ENCODE measurements at regions not wholly inside any gene's neighbourhood (a gene's known extent, or its start where the extent isn't known, plus 50 kb on each side); places are given as distances from the start of the nearest gene placed in this dataset.

DNA sequence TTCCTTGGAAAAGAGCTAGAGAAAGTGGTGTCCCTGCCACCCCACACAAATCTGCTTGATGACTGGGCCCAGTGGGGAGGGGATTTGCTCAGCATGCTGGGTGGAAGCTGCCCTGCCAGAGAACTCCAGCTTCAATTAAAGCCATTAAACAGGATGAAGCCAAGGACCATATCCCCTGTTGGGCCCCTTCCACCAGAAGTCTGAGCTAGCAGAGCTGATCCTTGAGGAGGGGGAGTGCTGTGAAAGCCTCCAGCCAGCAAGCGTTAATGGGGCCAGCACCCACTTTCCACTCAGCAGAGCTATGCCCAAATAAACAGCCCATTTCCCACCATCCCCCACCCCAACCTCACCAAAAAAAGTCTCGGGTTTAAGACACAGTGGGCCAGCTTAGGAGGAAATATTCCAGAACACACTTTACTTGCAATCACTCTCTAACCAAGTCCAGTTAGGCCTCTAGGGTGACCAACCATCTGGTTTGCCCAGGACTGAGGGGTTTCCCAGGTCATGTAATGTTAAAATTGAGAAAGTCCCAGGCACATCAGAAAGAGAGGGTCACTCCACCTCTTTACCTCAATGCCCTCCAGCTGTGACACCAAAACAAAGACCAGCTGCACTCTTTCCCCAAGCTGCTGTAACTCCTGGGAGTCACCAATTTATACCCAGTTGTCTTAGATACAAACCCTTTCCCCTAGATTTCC, 132.3 kb downstream of the FOXI3 start:
- ATAC-seq (ENCODE audit: low read depth) (no peak), DNase-seq (ENCODE audit: low spot score in 2 of 2) (no peak)
- no peak overlapping the region for H3K4me3 Mint-ChIP-seq
- no peaks in the 10 kb centered on the region for H3K36me3 Mint-ChIP-seq
- no peak overlapping the region for H3K27ac Mint-ChIP-seq
- H3K27me3 Mint-ChIP-seq, result peaks cover 12% of the 10 kb centered on the region
- peaks cover 1% of the 10 kb centered on the region for H3K9me3 Mint-ChIP-seq
- no peaks in the 10 kb centered on the region for H3K4me1 Mint-ChIP-seq

DNA sequence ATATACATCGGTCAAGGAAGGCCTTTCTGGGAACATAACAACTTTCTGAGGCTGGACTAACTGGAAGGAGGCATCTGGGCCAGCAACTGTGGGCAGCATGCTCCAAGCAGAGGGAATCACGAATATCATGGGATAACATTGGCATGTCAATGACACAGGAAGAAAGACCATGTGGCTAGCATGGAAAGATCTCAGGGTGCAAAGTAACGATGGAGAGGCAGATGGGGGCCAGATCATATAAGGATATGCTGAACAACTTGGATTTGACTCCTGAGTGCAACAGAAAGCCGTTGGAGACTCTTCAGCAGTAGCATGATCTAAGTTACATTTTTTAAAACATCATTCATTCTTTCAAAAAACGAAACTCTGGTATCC, 133.6 kb downstream of the FOXI3 start:
- ATAC-seq (ENCODE audit: low read depth), result no peak
- no peaks in the 10 kb centered on the region for H3K4me1 Mint-ChIP-seq
- H3K27ac Mint-ChIP-seq, result no peak overlapping the region
- H3K36me3 Mint-ChIP-seq, result no peaks in the 10 kb centered on the region
- peaks cover 1% of the 10 kb centered on the region for H3K9me3 Mint-ChIP-seq
- no peak for DNase-seq (ENCODE audit: low spot score in 2 of 2)
- peaks cover 10% of the 10 kb centered on the region for H3K27me3 Mint-ChIP-seq
- no peak overlapping the region for H3K4me3 Mint-ChIP-seq

DNA sequence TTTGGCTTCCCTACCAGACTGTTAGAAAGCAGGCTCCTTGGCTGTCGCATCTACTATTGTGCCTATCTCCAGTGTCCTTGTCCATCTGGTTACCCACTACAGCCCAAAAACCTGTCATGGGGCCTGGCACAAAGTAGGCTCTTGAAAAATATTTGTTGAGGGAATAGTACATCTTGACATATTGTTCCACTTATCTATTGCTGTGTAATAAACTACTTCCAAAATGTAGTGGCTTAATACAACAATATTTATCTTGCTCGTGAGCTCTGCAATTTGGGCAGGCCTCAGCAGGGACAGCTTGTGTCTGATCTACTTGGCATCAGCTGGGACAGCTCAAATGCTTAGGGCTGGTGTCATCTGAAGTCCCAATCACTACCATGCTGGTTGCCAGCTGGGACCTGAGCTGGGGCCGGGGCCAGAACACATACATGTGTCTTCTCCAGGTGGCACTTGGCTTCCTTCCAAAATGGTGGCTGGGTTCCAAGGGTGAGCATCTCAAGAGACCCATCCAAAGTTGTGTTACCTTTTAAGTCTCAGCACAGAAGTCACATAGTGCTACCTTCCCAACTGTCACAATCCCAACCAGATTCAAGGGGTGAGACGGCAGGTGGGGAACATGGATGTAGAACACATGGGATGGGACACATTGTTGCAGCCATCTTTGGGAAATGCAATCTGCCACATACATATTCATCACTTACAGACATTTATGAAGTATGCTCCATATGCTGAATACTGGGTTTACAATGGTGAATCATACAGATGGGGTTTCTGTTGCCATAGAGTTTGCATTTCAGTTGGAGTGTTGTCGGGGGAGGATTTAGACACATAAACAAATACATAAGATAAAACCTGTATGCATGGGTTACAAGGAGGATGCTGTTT, 134.2 kb downstream of the FOXI3 start:
- Mint-ChIP-seq H3K4me3 (no peak overlapping the region), H3K4me1 (no peaks in the 10 kb centered on the region), H3K27ac (no peak overlapping the region), H3K27me3 (peaks cover 10% of the 10 kb centered on the region), H3K9me3 (peaks cover 1% of the 10 kb centered on the region), H3K36me3 (no peaks in the 10 kb centered on the region)
- DNase-seq (ENCODE audit: low spot score in 2 of 2), result no peak
- no peak for ATAC-seq (ENCODE audit: low read depth)

DNA sequence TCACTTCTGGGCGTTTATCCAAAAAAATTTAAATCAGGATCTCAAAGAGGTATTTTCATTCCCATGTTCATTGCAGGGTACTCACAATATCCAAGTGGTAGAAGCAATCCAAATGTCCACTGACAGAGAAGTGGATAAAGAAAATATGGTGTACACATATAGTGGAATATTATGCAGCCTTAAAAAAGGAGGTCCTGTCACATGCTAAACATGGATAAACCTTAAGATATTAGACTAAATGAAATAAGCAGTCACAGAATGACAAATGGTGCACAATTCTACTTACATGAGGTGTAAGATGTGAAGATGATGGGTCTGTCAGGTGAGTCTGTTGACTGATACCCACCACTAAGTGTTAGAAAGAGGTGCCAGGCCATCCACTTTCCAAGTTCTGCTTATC, 140.6 kb downstream of the THNSL2 start:
- Mint-ChIP-seq H3K36me3 (peaks cover 3% of the 10 kb centered on the region), H3K27ac (no peak overlapping the region), H3K9me3 (peaks cover 3% of the 10 kb centered on the region), H3K4me1 (no peaks in the 10 kb centered on the region), H3K27me3 (peaks cover 6% of the 10 kb centered on the region), H3K4me3 (no peak overlapping the region)
- no peak for DNase-seq (ENCODE audit: low spot score in 2 of 2)
- no peak for ATAC-seq (ENCODE audit: low read depth)

DNA sequence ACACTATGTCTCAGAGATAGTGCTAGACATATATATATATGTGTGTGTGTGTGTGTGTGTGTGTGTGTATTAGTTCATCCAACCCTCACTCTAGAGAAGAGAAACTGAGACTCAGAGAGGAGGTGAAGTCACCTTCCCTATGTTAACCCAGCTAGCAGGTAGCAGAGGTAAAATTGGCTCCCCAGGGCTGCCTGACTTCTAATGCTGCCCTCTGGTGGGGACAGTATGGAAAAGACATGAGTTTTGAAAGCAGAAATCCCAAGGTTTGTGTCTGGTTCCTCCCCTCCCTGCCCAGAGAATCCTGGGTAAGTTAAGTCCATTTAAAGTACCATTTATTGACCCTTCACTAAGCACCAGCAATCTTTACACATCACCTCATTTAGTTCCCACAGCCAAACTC, 137.7 kb downstream of the THNSL2 start:
- no peak overlapping the region for H3K27ac Mint-ChIP-seq

DNA sequence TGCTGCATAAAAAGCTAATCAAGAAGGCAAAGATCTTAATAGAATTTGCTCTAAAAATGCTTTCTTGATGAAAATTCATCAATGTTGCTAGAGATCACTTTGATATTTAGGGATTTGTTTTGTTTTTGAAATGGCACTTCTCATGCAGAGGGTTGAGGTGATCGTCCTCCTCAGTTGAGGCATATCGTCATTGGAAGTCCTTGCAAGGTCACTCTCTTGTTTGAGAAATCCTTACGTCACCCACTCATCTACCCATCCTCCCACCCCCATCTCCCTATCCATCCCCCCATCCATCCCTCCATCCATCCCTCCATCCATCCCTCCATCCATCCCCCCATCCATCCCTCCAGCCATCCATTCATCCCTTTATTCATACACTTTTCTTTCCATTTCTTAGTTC, 133.7 kb downstream of the THNSL2 start:
- no peak overlapping the region for H3K4me3 Mint-ChIP-seq
- H3K27me3 Mint-ChIP-seq, result peaks cover 13% of the 10 kb centered on the region
- peaks cover 1% of the 10 kb centered on the region for H3K9me3 Mint-ChIP-seq
- H3K36me3 Mint-ChIP-seq, result peaks cover 2% of the 10 kb centered on the region
- no peak for DNase-seq (ENCODE audit: low spot score in 2 of 2)
- H3K27ac Mint-ChIP-seq, result no peak overlapping the region
- ATAC-seq (ENCODE audit: low read depth), result no peak
- H3K4me1 Mint-ChIP-seq, result no peaks in the 10 kb centered on the region

More for the DNA sequence above, 137.7 kb downstream of the THNSL2 start:
- H3K4me1 Mint-ChIP-seq, result no peaks in the 10 kb centered on the region
- H3K9me3 Mint-ChIP-seq, result peaks cover 5% of the 10 kb centered on the region
- no peak for ATAC-seq (ENCODE audit: low read depth)
- DNase-seq (ENCODE audit: low spot score in 2 of 2), result peak in 1 of 2 donors; percentile 1
- H3K27me3 Mint-ChIP-seq, result peaks cover 16% of the 10 kb centered on the region
- no peak overlapping the region for H3K4me3 Mint-ChIP-seq
- peaks cover 3% of the 10 kb centered on the region for H3K36me3 Mint-ChIP-seq

DNA sequence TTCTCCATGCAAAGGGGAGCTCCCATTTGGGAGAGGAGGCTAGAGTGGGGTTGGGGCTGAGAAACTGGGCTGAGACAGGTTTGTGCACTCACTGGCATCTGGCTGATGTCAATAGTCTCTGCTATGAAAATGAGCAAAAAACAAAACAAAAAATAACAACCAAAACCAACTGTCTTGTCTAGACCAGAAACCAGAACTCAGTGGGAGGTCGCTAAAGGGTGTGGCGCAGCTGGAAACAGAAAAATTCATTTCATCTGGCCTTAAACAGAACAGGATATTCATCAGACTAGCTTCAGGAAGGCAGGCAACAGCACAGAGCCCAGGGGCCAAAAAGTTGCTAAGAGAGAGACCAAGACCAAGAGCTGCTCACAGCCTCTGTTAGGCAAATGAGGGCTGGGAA, 126.1 kb downstream of the THNSL2 start:
- Mint-ChIP-seq H3K9me3 (peaks cover 1% of the 10 kb centered on the region), H3K27ac (no peak overlapping the region), H3K27me3 (peaks cover 1% of the 10 kb centered on the region), H3K4me1 (no peaks in the 10 kb centered on the region), H3K36me3 (no peaks in the 10 kb centered on the region), H3K4me3 (no peak overlapping the region)
- no peak for DNase-seq (ENCODE audit: low spot score in 2 of 2)
- ATAC-seq (ENCODE audit: low read depth), result no peak

DNA sequence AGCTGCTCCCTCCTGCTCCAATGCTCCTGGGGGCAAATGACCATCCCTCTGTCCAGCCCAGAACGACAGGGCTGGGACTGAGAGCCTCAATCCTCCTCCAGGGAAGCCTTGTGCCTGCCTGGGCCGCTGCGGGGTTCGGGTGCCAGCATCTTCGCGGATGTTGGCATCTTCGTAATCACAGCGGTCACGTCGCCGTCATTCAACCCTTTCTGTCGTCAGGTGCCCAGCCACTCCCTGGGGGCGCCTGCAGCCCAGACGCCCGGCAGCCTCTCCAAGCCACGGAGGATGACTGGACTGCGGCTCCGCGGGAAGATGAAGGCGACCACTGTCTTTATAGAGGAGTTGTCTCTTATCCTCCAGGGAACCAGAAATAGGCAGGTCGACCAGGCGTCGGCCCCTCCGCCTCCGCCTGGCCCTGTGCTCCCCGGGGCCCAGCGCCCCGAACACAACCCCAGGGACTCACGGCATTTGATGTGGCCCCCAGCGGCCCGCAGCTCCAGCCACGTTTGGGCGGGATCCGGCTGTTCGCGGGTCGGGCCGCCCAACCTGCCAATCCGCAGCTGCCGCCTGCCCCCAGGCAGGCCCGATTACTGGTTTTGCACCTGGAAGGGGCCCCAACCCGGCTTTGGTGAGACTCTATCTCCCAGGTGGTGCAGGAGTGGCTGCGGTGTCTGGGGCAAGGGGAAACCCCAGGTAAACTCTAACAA, 113.9 kb downstream of the THNSL2 start:
- DNase-seq (ENCODE audit: low spot score in 2 of 2) (no peak), ATAC-seq (ENCODE audit: low read depth) (no peak)
- Mint-ChIP-seq H3K9me3 (no peaks in the 10 kb centered on the region), H3K4me3 (no peak overlapping the region), H3K4me1 (peaks cover 3% of the 10 kb centered on the region), H3K27me3 (peaks cover 6% of the 10 kb centered on the region), H3K27ac (no peak overlapping the region), H3K36me3 (no peaks in the 10 kb centered on the region)

DNA sequence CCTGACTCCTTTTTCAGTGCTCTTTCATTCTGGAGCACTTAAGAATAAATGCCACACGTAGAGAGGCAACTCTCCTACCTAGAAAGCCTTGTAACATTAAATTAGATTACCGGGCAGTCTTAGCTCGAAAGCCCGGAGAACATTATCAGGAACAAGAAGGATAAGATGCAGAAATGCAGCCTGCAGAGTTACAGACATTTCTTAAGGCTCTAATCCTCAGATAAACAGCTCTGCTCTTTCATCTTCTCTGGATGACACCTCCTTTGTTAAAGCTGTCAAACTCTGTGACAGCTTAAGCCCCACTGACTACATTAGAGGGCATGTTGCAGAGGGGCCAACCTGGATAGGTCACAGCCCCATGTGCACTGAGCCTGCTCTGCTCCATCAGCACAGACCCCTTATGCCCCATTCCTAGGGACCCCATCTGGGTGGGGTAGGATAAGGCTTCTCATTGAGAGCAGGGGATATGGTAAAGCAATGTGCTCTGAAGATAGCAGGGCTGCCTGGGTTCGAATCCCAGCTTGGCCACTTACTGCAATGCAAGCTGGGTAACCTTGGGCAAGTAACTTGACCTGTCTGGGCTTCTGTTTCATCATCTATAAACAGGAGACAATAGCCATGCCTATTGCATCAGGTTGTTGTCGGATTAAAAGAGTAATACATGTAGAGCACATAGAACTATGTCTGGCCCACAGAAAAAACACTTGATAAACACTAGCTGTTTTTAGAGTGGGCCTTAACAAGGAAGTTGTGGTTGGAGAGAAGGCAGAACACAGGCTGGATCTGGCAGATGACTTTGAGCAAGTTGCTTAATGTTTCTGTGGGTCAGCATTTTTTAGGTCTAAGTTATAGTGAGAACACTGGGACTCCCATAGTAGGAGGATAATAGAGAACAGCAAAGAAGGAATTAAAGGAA, 111.4 kb downstream of the THNSL2 start:
- no peaks in the 10 kb centered on the region for H3K36me3 Mint-ChIP-seq
- H3K27ac Mint-ChIP-seq, result no peak overlapping the region
- H3K4me3 Mint-ChIP-seq, result no peak overlapping the region
- peaks cover 3% of the 10 kb centered on the region for H3K4me1 Mint-ChIP-seq
- peaks cover 8% of the 10 kb centered on the region for H3K27me3 Mint-ChIP-seq
- ATAC-seq (ENCODE audit: low read depth) (no peak), DNase-seq (ENCODE audit: low spot score in 2 of 2) (no peak)
- no peaks in the 10 kb centered on the region for H3K9me3 Mint-ChIP-seq

DNA sequence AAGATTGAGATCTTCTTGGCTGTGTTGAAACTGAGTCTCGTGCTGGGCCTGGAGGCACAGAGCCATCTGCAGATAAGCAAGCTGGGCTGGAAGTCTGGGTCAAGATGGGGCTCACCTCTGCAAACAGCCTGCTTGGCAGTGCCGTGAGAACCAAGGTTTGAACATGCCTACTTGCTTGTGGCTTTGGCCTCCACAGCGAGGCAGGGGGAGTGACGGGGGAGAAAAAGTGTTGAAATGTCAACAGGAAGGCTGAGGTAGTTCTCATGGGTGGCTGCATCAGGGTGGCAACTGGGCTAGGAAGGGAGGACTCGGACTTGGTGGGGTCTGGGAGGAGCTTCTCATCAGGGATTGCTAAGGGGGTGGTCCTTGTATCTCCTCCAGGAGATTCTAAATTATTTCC, 99.7 kb downstream of the THNSL2 start:
- Mint-ChIP-seq H3K9me3 (peaks cover 2% of the 10 kb centered on the region), H3K27ac (no peak overlapping the region), H3K4me3 (no peak overlapping the region), H3K27me3 (peaks cover 3% of the 10 kb centered on the region), H3K36me3 (no peaks in the 10 kb centered on the region), H3K4me1 (peaks cover 5% of the 10 kb centered on the region)
- no peak for DNase-seq (ENCODE audit: low spot score in 2 of 2)
- ATAC-seq (ENCODE audit: low read depth), result no peak

DNA sequence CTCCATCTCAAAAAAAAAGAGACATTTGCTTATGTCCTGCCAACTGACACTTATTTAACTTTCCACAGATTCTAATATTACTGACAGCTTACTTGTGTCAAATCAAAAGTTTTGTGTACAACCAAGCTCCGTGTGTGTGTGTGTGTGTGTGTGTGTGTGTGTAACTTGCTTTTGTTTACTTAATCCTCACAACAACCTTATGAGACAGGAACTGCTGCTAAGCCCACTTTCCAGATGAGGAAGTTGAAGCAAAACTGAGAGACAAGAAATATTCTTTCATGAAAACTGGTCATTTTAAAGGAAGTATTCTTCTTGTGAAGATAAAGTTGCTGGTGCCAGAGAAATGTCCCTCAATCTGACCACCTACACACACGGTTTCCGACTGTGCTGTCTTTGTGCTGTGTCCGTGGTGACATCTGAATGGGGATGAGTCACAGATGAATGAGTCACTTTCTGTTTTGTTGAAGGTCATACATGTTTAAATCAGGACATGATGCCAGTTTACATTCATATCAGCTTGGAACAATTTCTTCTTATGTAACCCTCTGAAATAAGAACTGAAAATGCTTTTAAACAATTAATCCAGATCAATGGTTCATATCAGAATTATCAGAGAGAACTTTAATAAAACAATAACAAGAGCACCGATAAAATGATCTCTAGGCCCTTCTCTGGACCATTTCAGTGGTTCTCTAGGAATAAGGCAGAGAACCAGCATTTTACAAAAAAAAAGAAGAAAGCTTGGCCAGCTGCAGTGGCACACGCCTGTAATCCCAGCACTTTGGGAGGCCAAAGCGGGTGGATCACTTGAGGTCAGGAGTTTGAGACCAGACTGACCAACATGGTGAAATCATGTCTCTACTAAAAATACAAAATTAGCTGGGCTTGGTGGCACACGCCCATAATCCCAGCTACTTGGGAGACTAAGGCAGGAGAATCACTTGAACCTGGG, 95.5 kb downstream of the THNSL2 start:
- peaks cover 5% of the 10 kb centered on the region for H3K4me1 Mint-ChIP-seq
- H3K27me3 Mint-ChIP-seq, result peaks cover 3% of the 10 kb centered on the region
- H3K9me3 Mint-ChIP-seq, result peaks cover 2% of the 10 kb centered on the region
- ATAC-seq (ENCODE audit: low read depth), result no peak
- DNase-seq (ENCODE audit: low spot score in 2 of 2), result no peak
- H3K27ac Mint-ChIP-seq, result no peak overlapping the region
- H3K36me3 Mint-ChIP-seq, result no peaks in the 10 kb centered on the region
- no peak overlapping the region for H3K4me3 Mint-ChIP-seq

DNA sequence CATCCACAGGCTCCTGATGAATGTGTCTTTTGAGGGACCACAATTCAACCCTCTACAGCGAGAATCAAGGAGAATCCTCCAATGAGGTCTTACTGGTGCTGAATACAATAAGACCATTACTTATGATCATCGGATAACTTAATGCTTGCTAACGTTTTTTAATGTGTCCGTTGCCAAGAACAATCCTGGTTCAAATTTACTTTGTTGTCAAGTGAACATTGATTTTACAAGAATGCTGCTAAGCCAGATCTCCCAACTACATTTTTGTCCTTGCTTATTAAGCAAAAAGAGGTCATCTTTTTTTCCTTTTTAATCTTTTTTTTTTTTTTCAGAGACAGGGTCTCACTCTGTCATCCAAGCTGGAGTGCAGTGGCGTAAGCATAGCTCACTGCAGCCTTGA, 93.7 kb downstream of the THNSL2 start:
- DNase-seq (ENCODE audit: low spot score in 2 of 2) (no peak), ATAC-seq (ENCODE audit: low read depth) (no peak)
- Mint-ChIP-seq H3K4me1 (peaks cover 5% of the 10 kb centered on the region), H3K4me3 (no peak overlapping the region), H3K27me3 (peaks cover 3% of the 10 kb centered on the region), H3K36me3 (no peaks in the 10 kb centered on the region), H3K9me3 (no peaks in the 10 kb centered on the region), H3K27ac (no peak overlapping the region)

DNA sequence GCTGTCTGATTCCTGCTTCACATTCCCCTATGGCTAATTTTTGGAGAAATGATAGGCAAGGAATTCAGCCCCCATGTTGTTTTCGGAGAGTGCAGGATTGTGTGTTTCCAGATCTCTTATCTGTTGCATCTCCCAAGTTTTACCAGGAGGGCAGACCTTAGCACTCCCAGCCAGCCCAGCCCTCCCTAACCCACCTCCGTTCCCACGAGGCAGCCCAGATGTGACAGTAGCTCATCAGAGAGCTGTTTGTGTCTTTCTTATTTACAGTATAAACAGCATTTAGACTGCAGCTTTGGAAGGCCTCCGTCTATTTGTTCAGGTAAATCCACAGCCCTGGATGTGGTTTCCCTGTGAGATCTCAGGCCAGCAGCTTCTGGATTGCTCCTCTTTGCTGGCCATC, 91.6 kb downstream of the THNSL2 start:
- ATAC-seq (ENCODE audit: low read depth), result no peak
- H3K4me3 Mint-ChIP-seq, result no peak overlapping the region
- no peaks in the 10 kb centered on the region for H3K36me3 Mint-ChIP-seq
- H3K27ac Mint-ChIP-seq, result no peak overlapping the region
- no peak for DNase-seq (ENCODE audit: low spot score in 2 of 2)
- H3K4me1 Mint-ChIP-seq, result peaks cover 5% of the 10 kb centered on the region
- no peaks in the 10 kb centered on the region for H3K9me3 Mint-ChIP-seq
- H3K27me3 Mint-ChIP-seq, result peaks cover 5% of the 10 kb centered on the region

Data from memory B cell (primary cell).